Stimulated activated naive B cell treated with anti-CD40 and anti-IgM and Interleukin-4, amounts not matched to agents 10 μg/mL and 1 μg/mL and 100 μg/mL, for 72 hours (primary cell): ENCODE measurements at regions not wholly inside any gene's neighbourhood (a gene's known extent, or its start where the extent isn't known, plus 50 kb on each side); places are given as distances from the start of the nearest gene placed in this dataset.
A peak's percentile ranks its signal among the peaks of the same experiment; 100 is the strongest.

Experiments
- ATAC-seq, 2 donors: fragments of 150-1000 bp; cut with Tn5 transposase; replicated peaks; 2 replicates each; pipeline ENCODE4 v1.10.0; 2021; ENCODE audit warnings: moderate library complexity in 1 of 2
- DNase-seq: peaks from one replicate; pipeline ENCODE4 v3.0.0; 2021
- H3K27ac Mint-ChIP-seq: one replicate; pipeline ENCODE4 v1.8.0; 2022; ENCODE audit warnings: mild to moderate bottlenecking, mixed read lengths
- H3K27me3 Mint-ChIP-seq, 2 donors: one replicate each; pipeline ENCODE4 v1.8.0; 2022; ENCODE audit warnings: mixed read lengths in 2 of 2
- H3K36me3 Mint-ChIP-seq, 2 donors: one replicate each; pipeline ENCODE4 v1.8.0; 2022; ENCODE audit warnings: mixed read lengths in 2 of 2, mild to moderate bottlenecking in 1 of 2
- H3K4me1 Mint-ChIP-seq, 2 donors: one replicate each; pipeline ENCODE4 v1.8.0; 2022; ENCODE audit warnings: mixed read lengths in 2 of 2, mild to moderate bottlenecking in 1 of 2
- H3K4me3 Mint-ChIP-seq, 2 donors: one replicate each; pipeline ENCODE4 v1.8.0; 2022; ENCODE audit warnings: mild to moderate bottlenecking in 2 of 2, mixed read lengths in 2 of 2, moderate library complexity in 1 of 2
- H3K9me3 Mint-ChIP-seq, 2 donors: one replicate each; pipeline ENCODE4 v1.8.0; 2022; ENCODE audit warnings: mixed read lengths in 2 of 2, mild to moderate bottlenecking in 1 of 2

GRCh38 chr12:93292213-93292612 lies 85.5 kb upstream of the NUDT4 start:
- H3K4me3 Mint-ChIP-seq: no peak overlapping the region
- H3K27ac Mint-ChIP-seq: no peak overlapping the region
- H3K9me3 Mint-ChIP-seq: no peaks in the 10 kb centered on the region
- peaks cover 9 to 14% of the 10 kb centered on the region in 2 donors for H3K27me3 Mint-ChIP-seq
- no peaks in the 10 kb centered on the region for H3K36me3 Mint-ChIP-seq
- H3K4me1 Mint-ChIP-seq: peaks cover 14 to 22% of the 10 kb centered on the region in 2 donors
- no peak for ATAC-seq
- DNase-seq: no peak

- Mint-ChIP-seq H3K4me3 (no peak overlapping the region), H3K27ac (no peak overlapping the region), H3K27me3 (peaks cover 9 to 14% of the 10 kb centered on the region in 2 donors), H3K36me3 (no peaks in the 10 kb centered on the region), H3K4me1 (peaks cover 16 to 29% of the 10 kb centered on the region in 2 donors), H3K9me3 (no peaks in the 10 kb centered on the region)
- DNase-seq (no peak), ATAC-seq (no peak)
These were observed 84.8 kb upstream of the NUDT4 start for GRCh38 chr12:93292731-93293566.

- Mint-ChIP-seq H3K4me1 (peaks cover 17 to 32% of the 10 kb centered on the region in 2 donors), H3K27me3 (peaks cover 13 to 14% of the 10 kb centered on the region in 2 donors), H3K4me3 (peak overlapping the region; percentile 64 to 75), H3K9me3 (no peaks in the 10 kb centered on the region), H3K36me3 (no peaks in the 10 kb centered on the region), H3K27ac (no peak overlapping the region)
- ATAC-seq (peak; percentile 95 to 99), DNase-seq (peak; percentile 6)
These were observed 80.7 kb upstream of the NUDT4 start for GRCh38 chr12:93297032-93297431.

- peaks cover 17 to 34% of the 10 kb centered on the region in 2 donors for H3K4me1 Mint-ChIP-seq
- no peak overlapping the region for H3K27ac Mint-ChIP-seq
- H3K4me3 Mint-ChIP-seq: peak overlapping the region in 1 of 2 donors; percentile 75
- DNase-seq: no peak
- H3K27me3 Mint-ChIP-seq: peaks cover 13 to 14% of the 10 kb centered on the region in 2 donors
- ATAC-seq: no peak
- no peaks in the 10 kb centered on the region for H3K36me3 Mint-ChIP-seq
- H3K9me3 Mint-ChIP-seq: no peaks in the 10 kb centered on the region
These were observed 80.2 kb upstream of the NUDT4 start for GRCh38 chr12:93297536-93297935.

- Mint-ChIP-seq H3K4me1 (peaks cover 16 to 32% of the 10 kb centered on the region in 2 donors), H3K36me3 (no peaks in the 10 kb centered on the region), H3K27me3 (peaks cover 5 to 8% of the 10 kb centered on the region in 2 donors), H3K4me3 (no peak overlapping the region), H3K9me3 (no peaks in the 10 kb centered on the region), H3K27ac (no peak overlapping the region)
- no peak for ATAC-seq
- no peak for DNase-seq
These were observed 78.4 kb upstream of the NUDT4 start for GRCh38 chr12:93299262-93299846.

GRCh38 chr12:93300611-93301021 lies 77.1 kb upstream of the NUDT4 start:
- Mint-ChIP-seq H3K9me3 (no peaks in the 10 kb centered on the region), H3K27me3 (peaks cover 0 to 3% of the 10 kb centered on the region in 2 donors), H3K4me1 (peaks cover 15 to 28% of the 10 kb centered on the region in 2 donors), H3K4me3 (no peak overlapping the region), H3K36me3 (no peaks in the 10 kb centered on the region), H3K27ac (no peak overlapping the region)
- DNase-seq (no peak), ATAC-seq (no peak)

- peak; percentile 41 to 56 for ATAC-seq
- H3K4me3 Mint-ChIP-seq: no peak overlapping the region
- no peak for DNase-seq
- peaks cover 0 to 3% of the 10 kb centered on the region in 2 donors for H3K27me3 Mint-ChIP-seq
- no peak overlapping the region for H3K27ac Mint-ChIP-seq
- H3K9me3 Mint-ChIP-seq: peaks cover 7% of the 10 kb centered on the region in 2 donors
- peaks cover 7 to 8% of the 10 kb centered on the region in 2 donors for H3K36me3 Mint-ChIP-seq
- peaks cover 5 to 14% of the 10 kb centered on the region in 2 donors for H3K4me1 Mint-ChIP-seq
These were observed 75.1 kb upstream of the NUDT4 start for GRCh38 chr12:93302331-93303229.

- no peak overlapping the region for H3K4me3 Mint-ChIP-seq
- peaks cover 2 to 7% of the 10 kb centered on the region in 2 donors for H3K4me1 Mint-ChIP-seq
- H3K36me3 Mint-ChIP-seq: peaks cover 7 to 8% of the 10 kb centered on the region in 2 donors
- H3K9me3 Mint-ChIP-seq: peaks cover 7% of the 10 kb centered on the region in 2 donors
- DNase-seq (no peak), ATAC-seq (no peak)
- no peak overlapping the region for H3K27ac Mint-ChIP-seq
- no peaks in the 10 kb centered on the region for H3K27me3 Mint-ChIP-seq
These were observed 71.1 kb upstream of the NUDT4 start for GRCh38 chr12:93306636-93307035.

GRCh38 chr12:93308281-93308680 lies 69.4 kb upstream of the NUDT4 start:
- no peak overlapping the region for H3K4me3 Mint-ChIP-seq
- no peak for DNase-seq
- H3K27ac Mint-ChIP-seq: peak overlapping the region; percentile 62
- H3K36me3 Mint-ChIP-seq: peaks cover 7 to 8% of the 10 kb centered on the region in 2 donors
- no peak for ATAC-seq
- no peaks in the 10 kb centered on the region for H3K27me3 Mint-ChIP-seq
- H3K9me3 Mint-ChIP-seq: peaks cover 7% of the 10 kb centered on the region in 2 donors
- no peaks in the 10 kb centered on the region for H3K4me1 Mint-ChIP-seq

- no peaks in the 10 kb centered on the region for H3K27me3 Mint-ChIP-seq
These were observed 65.9 kb upstream of the NUDT4 start for GRCh38 chr12:93311827-93312226.

GRCh38 chr12:93314177-93314497 lies 63.6 kb upstream of the NUDT4 start:
- ATAC-seq (no peak), DNase-seq (no peak)
- H3K27ac Mint-ChIP-seq: no peak overlapping the region
- no peaks in the 10 kb centered on the region for H3K36me3 Mint-ChIP-seq
- no peak overlapping the region for H3K4me3 Mint-ChIP-seq
- H3K4me1 Mint-ChIP-seq: peaks cover 3 to 13% of the 10 kb centered on the region in 2 donors
- H3K9me3 Mint-ChIP-seq: no peaks in the 10 kb centered on the region
- H3K27me3 Mint-ChIP-seq: no peaks in the 10 kb centered on the region

More at GRCh38 chr12:93311827-93312226, 65.9 kb upstream of the NUDT4 start:
- no peak for DNase-seq
- Mint-ChIP-seq H3K9me3 (no peaks in the 10 kb centered on the region), H3K27ac (no peak overlapping the region), H3K36me3 (no peaks in the 10 kb centered on the region), H3K4me1 (peaks cover 0 to 6% of the 10 kb centered on the region in 2 donors), H3K4me3 (no peak overlapping the region)
- no peak for ATAC-seq

- Mint-ChIP-seq H3K4me3 (no peak overlapping the region), H3K4me1 (peaks cover 3 to 13% of the 10 kb centered on the region in 2 donors), H3K36me3 (no peaks in the 10 kb centered on the region), H3K27ac (no peak overlapping the region), H3K27me3 (no peaks in the 10 kb centered on the region), H3K9me3 (no peaks in the 10 kb centered on the region)
- no peak for ATAC-seq
- no peak for DNase-seq
These were observed 62.3 kb upstream of the NUDT4 start for GRCh38 chr12:93315385-93315906.

- Mint-ChIP-seq H3K9me3 (no peaks in the 10 kb centered on the region), H3K36me3 (no peaks in the 10 kb centered on the region), H3K4me1 (peaks cover 3 to 13% of the 10 kb centered on the region in 2 donors), H3K27ac (no peak overlapping the region), H3K27me3 (no peaks in the 10 kb centered on the region), H3K4me3 (no peak overlapping the region)
- no peak for DNase-seq
- ATAC-seq: no peak
These were observed 61.7 kb upstream of the NUDT4 start for GRCh38 chr12:93315907-93316622.

GRCh38 chr12:93316623-93316971 lies 61.1 kb upstream of the NUDT4 start:
- Mint-ChIP-seq H3K36me3 (no peaks in the 10 kb centered on the region), H3K4me3 (no peak overlapping the region), H3K27ac (no peak overlapping the region), H3K9me3 (no peaks in the 10 kb centered on the region), H3K27me3 (no peaks in the 10 kb centered on the region), H3K4me1 (peaks cover 3 to 13% of the 10 kb centered on the region in 2 donors)
- DNase-seq (no peak), ATAC-seq (no peak)
